Smooth muscle cell (in vitro differentiated cells): ENCODE measurements at regions not wholly inside any gene's neighbourhood (a gene's known extent, or its start where the extent isn't known, plus 50 kb on each side); places are given as distances from the start of the nearest gene placed in this dataset.

Experiments
- DNase-seq: peaks from one replicate; lab custom pipeline; 2025; ENCODE audit not compliant: unreplicated experiment; lab: John Stamatoyannopoulos, UW
- H2AFZ ChIP-seq: fragments of 200-600 bp; sonication (generic); 2 replicates; pipeline ENCODE4 v1.6.0; 2016; ENCODE audit warnings: antibody characterized with exemption, low read depth, mild to moderate bottlenecking
- H3F3A ChIP-seq: fragments of 200-600 bp; sonication (generic); 2 replicates; pipeline ENCODE4 v1.6.0; 2017; ENCODE audit warnings: antibody characterized with exemption, low read depth
- H3K27ac ChIP-seq: fragments of 200-600 bp; sonication (generic); 2 replicates; pipeline ENCODE4 v1.5.1; 2016; ENCODE audit warnings: low read depth, mild to moderate bottlenecking
- H3K27me3 ChIP-seq: fragments of 200-600 bp; sonication (generic); 2 replicates; pipeline ENCODE4 v1.6.1; 2016; ENCODE audit warnings: low read depth, mild to moderate bottlenecking
- H3K36me3 ChIP-seq: fragments of 200-600 bp; sonication (generic); 2 replicates; pipeline ENCODE4 v1.5.1; 2016; ENCODE audit warnings: low read depth
- H3K4me1 ChIP-seq: fragments of 200-600 bp; sonication (generic); 2 replicates; pipeline ENCODE4 v1.5.1; 2016; ENCODE audit warnings: low read depth
- H3K4me2 ChIP-seq: fragments of 200-600 bp; sonication (generic); 2 replicates; pipeline ENCODE4 v1.6.0; 2016; ENCODE audit warnings: mild to moderate bottlenecking
- H3K4me3 ChIP-seq: fragments of 200-600 bp; sonication (generic); 2 replicates; pipeline ENCODE4 v1.5.1; 2016; ENCODE audit warnings: mild to moderate bottlenecking
- H3K79me2 ChIP-seq: fragments of 200-600 bp; sonication (generic); 2 replicates; pipeline ENCODE4 v1.6.0; 2016; ENCODE audit warnings: low read depth, mild to moderate bottlenecking
- H3K9ac ChIP-seq: fragments of 200-600 bp; sonication (generic); 2 replicates; pipeline ENCODE4 v1.6.0; 2016; ENCODE audit warnings: low read depth
- H3K9me3 ChIP-seq: fragments of 200-600 bp; sonication (generic); replicated peaks from 2 replicates; pipeline ENCODE4 v1.5.1; 2016; ENCODE audit warnings: low read depth
- H4K20me1 ChIP-seq: fragments of 200-600 bp; sonication (generic); 2 replicates; pipeline ENCODE4 v1.6.0; 2016; ENCODE audit warnings: low read depth
- CTCF ChIP-seq: fragments of 200-600 bp; sonication (generic); IDR thresholded peaks from 2 replicates; pipeline ENCODE4 v1.5.1; 2017; ENCODE audit warnings: borderline replicate concordance, mild to moderate bottlenecking, antibody characterized with exemption; ENCODE audit not compliant: insufficient read depth, poor library complexity, severe bottlenecking
- WGBS: methylation state at CpG from one replicate; pipeline ENCODE4 v1.1.7; 2016; ENCODE audit warnings: low lambda C conversion rate; 5-methylcytosine and 5-hydroxymethylcytosine counted together

GRCh38 chr10:10437886-10438285, 579.8 kb upstream of the CELF2 start:
- no peak overlapping the region for H3K4me2 ChIP-seq
- DNase-seq = no peak
- H3K9ac ChIP-seq = no peak overlapping the region
- H4K20me1 ChIP-seq = no peaks in the 10 kb centered on the region
- H3F3A ChIP-seq = no peaks in the 10 kb centered on the region
- no peak overlapping the region for H3K27ac ChIP-seq
- no peak for TF ChIP-seq CTCF
- no peaks in the 10 kb centered on the region for H3K79me2 ChIP-seq
- no peak overlapping the region for H3K4me3 ChIP-seq
- WGBS = 83% methylated on average over 4 of the region's 4 CpGs
- H2AFZ ChIP-seq = no peak overlapping the region
- no peaks in the 10 kb centered on the region for H3K27me3 ChIP-seq
- H3K9me3 ChIP-seq = no peaks in the 10 kb centered on the region
- no peaks in the 10 kb centered on the region for H3K36me3 ChIP-seq
- H3K4me1 ChIP-seq = no peaks in the 10 kb centered on the region

- Histone ChIP-seq H3K36me3 (no peaks in the 10 kb centered on the region), H4K20me1 (no peaks in the 10 kb centered on the region), H3F3A (no peaks in the 10 kb centered on the region), H3K27me3 (no peaks in the 10 kb centered on the region), H3K27ac (no peak overlapping the region), H3K79me2 (no peaks in the 10 kb centered on the region), H3K9ac (no peak overlapping the region), H2AFZ (no peak overlapping the region), H3K4me1 (no peaks in the 10 kb centered on the region), H3K4me2 (no peak overlapping the region), H3K4me3 (no peak overlapping the region), H3K9me3 (no peaks in the 10 kb centered on the region)
- TF ChIP-seq CTCF = no peak
- WGBS = 90% methylated on average over 1 of the region's 1 CpG
- DNase-seq = no peak
Observed at GRCh38 chr10:10438335-10439100, 579.2 kb upstream of the CELF2 start.

GRCh38 chr10:10456856-10457255, 560.8 kb upstream of the CELF2 start:
- no peaks in the 10 kb centered on the region for H3K9me3 ChIP-seq
- DNase-seq = no peak
- H4K20me1 ChIP-seq = no peaks in the 10 kb centered on the region
- no peaks in the 10 kb centered on the region for H3K36me3 ChIP-seq
- H3K4me2 ChIP-seq = no peak overlapping the region
- H2AFZ ChIP-seq = no peak overlapping the region
- H3K9ac ChIP-seq = no peak overlapping the region
- H3K27ac ChIP-seq = no peak overlapping the region
- H3K4me1 ChIP-seq = no peaks in the 10 kb centered on the region
- TF ChIP-seq CTCF = no peak
- no peak overlapping the region for H3K4me3 ChIP-seq
- no peaks in the 10 kb centered on the region for H3K79me2 ChIP-seq
- WGBS = 91% methylated on average over 2 of the region's 2 CpGs
- H3F3A ChIP-seq = no peaks in the 10 kb centered on the region
- H3K27me3 ChIP-seq = no peaks in the 10 kb centered on the region

- 69% methylated on average over 1 of the region's 1 CpG for WGBS
- DNase-seq = no peak
Observed at GRCh38 chr10:10460451-10460850, 557.2 kb upstream of the CELF2 start.

More at GRCh38 chr10:10460451-10460850, 557.2 kb upstream of the CELF2 start:
- no peaks in the 10 kb centered on the region for H3K9me3 ChIP-seq
- H4K20me1 ChIP-seq = no peaks in the 10 kb centered on the region
- no peak overlapping the region for H3K4me3 ChIP-seq
- H3K4me1 ChIP-seq = peaks cover 4% of the 10 kb centered on the region
- TF ChIP-seq CTCF = no peak
- no peak overlapping the region for H3K9ac ChIP-seq
- H2AFZ ChIP-seq = no peak overlapping the region
- H3K79me2 ChIP-seq = no peaks in the 10 kb centered on the region
- no peak overlapping the region for H3K4me2 ChIP-seq
- H3K27ac ChIP-seq = no peak overlapping the region
- no peaks in the 10 kb centered on the region for H3K36me3 ChIP-seq
- H3K27me3 ChIP-seq = no peaks in the 10 kb centered on the region
- H3F3A ChIP-seq = no peaks in the 10 kb centered on the region
